ENCODE measurements at regions not wholly inside any gene's neighbourhood (a gene's known extent, or its start where the extent isn't known, plus 50 kb on each side); places are given as distances from the start of the nearest gene placed in this dataset.
"Not testable (repeated sequence)": the region's sequence is repeated elsewhere in the genome, so short reads cannot be mapped to it uniquely, and the experiment has no call there.

DNA sequence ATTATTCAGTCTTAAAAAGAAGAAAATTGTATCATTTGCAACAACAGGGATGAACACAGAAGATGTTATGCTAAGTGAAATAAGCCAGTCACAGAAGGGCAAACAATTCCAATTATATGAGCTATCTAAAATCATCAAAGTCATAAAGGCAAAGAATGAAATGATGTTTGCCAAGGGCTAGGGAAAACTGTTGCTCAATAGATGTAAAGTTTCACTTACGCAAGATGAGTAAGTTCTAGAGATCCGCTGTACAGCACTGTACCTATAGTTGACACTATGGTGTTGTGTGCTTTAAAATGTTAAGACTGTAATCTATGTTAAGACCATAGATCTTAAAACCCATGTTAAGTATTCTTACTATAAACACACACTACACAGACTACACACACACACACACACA is 904.6 kb upstream of the LRRN3 start:
- DNase-seq (ENCODE audit: low read depth in 2 of 3, low spot score in 2 of 3), result no peak

DNA sequence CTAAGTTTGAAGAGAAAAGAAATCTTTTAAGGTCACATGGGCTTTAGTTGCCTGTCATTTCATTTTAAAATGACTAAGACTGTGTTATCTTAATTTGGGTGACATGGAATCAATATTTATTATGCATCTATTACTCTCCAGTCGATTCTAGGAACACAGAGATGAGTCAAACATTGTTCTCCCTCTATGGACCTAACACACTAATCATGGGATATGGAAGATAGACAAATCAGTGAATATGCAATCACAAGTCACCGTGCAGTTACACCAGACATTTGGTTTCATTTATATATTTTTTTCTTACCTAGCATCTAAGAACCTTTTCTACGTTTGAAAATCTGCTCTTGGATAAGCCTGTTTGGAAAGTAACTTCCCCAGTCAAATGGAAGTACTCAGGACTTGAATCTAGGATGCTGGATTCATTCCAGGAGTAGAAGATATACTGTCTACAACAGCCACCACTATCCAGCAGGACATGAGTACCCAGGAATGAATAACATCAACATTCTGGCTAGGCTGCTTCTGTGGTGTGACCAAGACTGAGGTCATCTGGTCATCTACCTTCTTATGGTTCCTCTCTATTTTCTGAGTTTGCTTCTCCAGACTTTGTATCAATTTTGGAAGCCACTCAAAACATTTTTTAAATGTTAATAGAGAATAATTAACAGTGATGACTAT is 902.9 kb upstream of the LRRN3 start:
- no peak for DNase-seq (ENCODE audit: low read depth in 2 of 3, low spot score in 2 of 3)

DNA sequence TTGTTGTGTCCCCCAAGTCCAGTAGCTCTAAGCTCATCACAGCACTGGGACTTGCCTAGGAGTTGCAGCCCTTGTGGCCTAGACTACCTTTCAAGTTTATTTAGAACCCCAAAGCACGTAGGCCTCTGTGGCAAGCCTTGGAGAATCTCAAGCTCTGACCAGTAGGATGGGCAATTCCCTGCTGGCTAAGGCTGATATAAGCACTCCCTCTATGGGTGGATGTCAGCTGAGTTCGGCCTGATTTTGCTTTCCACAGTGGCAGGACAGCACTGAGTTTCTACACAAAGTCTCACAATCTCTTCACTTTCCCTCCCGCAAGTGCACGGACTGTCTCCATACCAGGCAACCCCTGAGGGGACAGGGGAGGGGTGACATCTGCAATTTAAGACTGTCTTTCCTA is 886.4 kb upstream of the LRRN3 start:
- no peak for DNase-seq (ENCODE audit: low read depth in 2 of 3, low spot score in 2 of 3)

DNA sequence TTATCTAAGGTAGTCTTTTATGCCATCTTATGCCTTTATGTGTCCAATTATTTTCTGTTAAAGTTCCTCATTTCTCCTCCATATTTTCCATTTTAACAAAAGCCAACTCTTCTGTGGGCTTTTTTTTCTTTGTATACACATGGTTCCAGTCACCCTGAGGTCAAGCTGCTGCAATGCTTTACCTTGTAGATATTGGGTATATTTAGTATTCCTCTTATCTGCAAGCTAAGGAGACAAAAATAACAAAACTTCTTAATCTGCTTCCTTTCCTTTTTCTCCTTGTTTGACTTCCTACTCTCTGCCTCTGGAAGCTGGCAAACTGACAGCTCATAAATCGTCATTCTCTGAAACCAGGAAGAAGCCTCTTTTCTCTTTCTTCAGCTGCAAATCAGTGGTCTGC is 885.0 kb upstream of the LRRN3 start:
- DNase-seq (ENCODE audit: low read depth in 2 of 3, low spot score in 2 of 3), result no peak

DNA sequence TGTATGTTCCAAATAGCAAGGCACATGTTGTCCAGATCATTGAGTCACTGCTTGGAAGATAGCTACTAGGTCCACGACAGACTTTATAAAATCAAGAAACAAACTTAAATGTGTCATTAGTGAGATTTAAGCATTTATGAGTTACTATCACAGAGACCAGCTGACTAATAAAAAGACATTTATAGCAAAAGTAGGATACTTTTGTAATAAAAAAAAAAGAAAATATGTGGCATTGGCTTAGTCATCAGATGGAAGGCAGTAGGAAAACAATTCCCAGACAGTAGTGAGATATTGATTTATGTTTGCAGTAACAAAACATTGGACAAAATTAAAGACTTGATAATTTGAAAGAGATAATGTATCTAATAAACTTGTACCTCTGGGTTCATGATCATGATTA is 881.0 kb upstream of the LRRN3 start:
- no peak for DNase-seq (ENCODE audit: low read depth in 2 of 3, low spot score in 2 of 3)

DNA sequence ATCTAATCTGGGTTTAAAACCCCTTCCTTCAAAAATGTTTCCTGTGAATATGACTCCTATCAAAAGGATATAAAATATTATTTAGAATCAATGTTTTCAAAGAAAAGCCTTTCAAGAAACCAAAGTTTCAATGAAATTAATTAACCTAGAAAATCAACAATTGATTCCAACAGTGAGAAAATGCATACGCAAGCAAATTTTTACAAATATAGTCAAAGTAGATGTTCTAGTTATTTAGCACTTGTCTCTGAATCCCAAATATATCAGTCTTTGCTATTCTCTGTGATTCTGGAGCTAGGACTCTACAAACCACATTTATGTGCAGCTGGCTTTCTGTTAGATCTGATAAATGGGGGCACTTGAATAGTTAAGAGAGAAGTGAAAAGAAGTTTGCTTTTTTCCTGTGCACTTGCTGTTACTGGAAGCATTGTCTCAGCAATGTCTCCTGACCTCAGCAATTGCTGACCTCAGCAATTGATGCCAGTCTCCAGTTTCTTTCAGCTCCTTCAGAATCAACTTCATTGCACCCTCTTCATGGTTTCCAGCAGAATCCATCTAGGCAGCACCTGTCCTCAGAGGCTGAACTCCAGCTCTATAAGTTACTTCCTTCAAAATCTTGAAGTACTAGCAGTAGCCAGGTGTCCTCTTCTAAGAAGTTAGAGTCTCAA is 879.9 kb upstream of the LRRN3 start:
- no peak for DNase-seq (ENCODE audit: low read depth in 2 of 3, low spot score in 2 of 3)

DNA sequence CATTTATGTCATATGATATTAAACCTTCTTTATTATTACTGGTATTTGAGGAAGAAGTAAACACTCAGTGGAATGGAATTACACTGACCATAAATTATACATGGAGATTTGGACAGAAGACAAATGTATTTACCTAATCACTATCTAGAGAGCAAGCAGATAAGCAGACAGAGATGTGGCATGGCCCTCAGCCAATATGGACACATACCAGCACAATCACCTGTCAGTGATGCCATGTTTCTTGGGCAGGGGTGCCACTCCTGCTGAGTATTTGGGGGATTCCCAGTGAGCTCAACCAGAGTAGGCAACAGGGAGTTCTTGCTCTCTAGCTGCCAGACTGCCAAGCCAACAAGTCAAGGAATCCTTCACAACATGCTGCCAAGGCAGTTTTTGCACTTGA is 866.3 kb upstream of the LRRN3 start:
- DNase-seq (ENCODE audit: low read depth in 2 of 3, low spot score in 2 of 3), result no peak

DNA sequence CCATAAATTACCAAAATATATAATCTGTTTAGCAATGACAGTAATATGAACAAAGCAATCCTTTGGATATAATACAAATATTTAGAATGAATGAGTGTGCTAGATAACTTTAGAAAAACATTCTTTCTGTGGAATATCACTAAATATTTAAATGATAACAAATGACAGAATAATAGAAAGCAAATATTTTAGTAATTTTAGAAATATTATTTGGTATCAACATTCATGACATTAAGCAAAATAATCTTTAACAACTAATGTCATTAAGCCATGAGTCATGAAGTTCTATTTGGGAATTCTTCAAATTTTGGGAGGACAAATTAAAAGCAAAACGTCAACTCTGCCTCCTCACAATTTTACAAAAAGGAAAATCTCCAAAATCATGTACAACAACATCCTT is 844.8 kb upstream of the LRRN3 start:
- DNase-seq (ENCODE audit: low read depth in 2 of 3, low spot score in 2 of 3), result no peak

DNA sequence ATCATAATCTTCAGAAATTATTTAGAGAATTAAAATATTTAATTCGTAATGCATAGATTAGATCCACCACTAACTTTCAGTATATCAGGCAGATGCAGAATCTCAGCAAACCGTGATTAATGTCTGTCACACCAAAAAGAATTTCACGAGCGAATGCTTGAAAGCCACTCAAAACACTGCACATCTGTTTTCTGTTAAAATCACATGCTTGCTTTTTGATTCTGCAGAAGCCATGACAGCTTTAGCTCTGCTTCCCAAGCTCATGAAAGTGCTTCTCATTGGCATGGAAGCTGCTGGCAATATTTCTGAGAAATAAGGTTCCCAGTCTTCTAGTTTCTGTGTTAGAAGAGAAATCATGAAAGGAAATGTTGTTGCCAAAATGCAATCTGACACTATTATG is 837.8 kb upstream of the LRRN3 start:
- DNase-seq (ENCODE audit: low read depth in 2 of 3, low spot score in 2 of 3), result no peak

DNA sequence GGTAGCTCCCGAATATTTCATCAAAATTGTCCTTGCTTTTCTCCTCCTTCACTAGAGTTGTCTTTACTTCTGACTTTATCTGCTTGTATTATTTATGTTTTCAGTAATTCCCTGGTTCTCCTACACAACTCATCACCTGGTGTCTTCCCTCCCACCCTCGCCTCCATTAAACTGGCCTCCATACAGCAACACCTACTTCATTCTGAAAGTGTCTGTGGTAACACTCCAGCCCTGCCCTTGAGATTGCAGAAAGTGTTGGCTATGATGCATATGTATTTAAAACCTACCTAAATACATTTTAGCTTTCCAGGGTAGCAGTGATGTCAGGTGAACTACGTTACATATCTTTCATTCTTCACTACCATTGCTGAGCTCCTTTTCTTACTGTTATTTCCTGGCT is 833.3 kb upstream of the LRRN3 start:
- DNase-seq (ENCODE audit: low read depth in 2 of 3, low spot score in 2 of 3), result no peak

DNA sequence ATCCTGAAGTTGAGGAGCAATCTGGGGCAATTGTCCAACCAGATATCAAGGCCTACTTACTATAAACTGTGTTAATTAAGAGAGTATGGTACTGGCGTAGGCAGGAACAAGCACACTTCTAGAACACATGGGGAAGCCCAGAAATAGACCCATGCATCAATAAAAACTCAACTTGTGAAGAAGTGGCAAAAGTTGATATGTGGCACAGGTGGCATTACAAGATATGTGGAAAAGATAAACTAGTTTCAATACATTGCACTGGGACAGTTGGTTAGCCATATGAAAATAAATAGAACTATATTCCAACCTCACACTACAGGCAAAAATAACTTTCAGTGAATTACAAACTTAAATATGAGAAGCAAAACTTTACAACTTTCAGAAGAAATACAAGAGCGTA is 828.7 kb upstream of the LRRN3 start:
- DNase-seq (ENCODE audit: low read depth in 2 of 3, low spot score in 2 of 3), result no peak

DNA sequence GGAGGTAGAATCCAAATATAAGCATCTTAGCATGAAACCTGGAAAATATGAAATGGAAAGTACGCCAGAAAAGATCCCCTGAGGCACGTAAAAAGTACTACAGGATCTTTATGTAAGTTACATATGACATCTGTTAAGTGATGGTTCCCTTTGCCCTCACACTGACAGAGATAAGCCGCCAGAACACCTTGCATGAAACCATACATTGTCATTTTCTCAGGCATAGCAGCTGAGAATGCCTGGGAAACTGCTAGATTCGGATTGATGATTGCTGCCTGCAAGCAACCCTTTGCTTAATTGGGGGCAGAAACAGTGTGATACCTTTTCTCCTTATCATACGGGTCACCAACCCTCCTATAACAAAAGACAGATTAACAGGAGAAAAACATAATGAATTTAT is 826.6 kb upstream of the LRRN3 start:
- no peak for DNase-seq (ENCODE audit: low read depth in 2 of 3, low spot score in 2 of 3)

DNA sequence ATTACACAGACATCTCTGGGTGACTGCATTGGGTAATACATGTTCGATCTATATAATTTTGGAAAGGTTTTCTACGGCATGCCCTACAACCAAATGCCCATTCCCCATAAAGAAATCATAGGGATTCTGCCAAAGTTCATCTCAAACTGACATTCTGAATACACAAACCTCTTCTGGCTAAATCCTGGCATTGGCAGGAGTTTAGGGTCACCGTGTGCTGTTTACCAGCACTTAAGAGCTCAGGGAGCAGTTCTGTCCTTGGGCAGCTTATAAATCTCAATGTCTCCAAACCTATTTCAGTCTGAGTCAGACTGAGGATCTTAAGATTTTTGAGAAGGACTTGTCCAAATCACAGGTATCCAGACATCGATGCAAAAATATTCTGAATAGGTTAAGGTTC is 809.6 kb upstream of the LRRN3 start:
- DNase-seq (ENCODE audit: low read depth in 2 of 3, low spot score in 2 of 3), result no peak

DNA sequence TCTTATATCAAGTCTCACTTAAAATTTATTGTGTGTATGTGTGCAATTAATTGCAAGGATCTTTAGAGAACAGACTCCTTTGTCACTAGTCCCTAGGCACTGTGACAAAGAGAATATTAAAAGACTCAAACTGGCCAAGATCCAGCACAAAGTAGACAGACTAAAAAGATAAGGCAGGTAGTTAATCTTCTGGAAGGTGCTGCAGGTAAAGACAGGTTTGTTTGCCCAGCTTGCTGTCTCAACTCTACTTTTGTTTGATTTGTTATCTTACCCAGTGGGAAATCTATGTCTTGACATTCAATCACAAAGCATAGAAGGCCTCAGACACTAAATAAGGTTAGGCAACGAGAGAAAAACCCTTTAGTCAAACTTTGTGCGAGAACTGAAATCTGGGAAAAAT is 807.9 kb upstream of the LRRN3 start:
- no peak for DNase-seq (ENCODE audit: low read depth in 2 of 3, low spot score in 2 of 3)

DNA sequence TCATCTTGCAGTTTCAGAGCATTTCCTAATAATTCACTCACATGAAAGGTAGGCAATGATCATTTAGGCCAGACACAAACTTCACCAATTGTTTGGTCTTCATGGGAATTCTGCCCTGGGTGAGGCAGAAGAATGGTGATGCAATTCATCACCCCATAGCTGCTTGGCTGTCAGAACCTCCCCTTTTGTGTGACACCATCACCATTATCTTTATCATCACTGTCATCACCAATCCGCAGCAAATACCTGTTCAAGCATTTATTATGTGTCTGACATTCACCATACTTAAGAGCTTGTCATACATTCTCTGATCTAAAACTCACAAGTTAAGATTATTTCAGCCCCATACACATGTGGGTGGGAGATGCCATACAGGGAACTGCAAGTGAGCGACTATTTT is 799.5 kb upstream of the LRRN3 start:
- DNase-seq (ENCODE audit: low read depth in 2 of 3, low spot score in 2 of 3), result no peak

DNA sequence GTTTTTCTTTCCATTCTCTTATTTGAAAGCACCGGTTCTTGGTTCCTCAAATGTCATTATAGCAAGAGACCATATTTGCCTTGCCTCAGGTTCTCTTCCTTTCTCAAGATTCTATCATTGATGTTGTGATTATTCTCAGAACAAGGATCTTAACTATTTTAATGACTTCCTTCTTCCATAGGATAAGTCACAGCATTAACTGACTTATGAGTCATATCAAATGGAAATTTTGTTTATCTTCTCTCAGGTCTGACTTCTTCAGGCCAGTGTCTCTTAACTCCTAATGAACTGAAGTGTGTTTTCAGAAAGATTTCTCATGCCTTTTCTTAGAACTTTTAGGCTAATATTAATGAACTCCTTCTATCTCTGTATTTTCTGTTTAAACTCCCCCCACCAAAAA is 794.6 kb upstream of the LRRN3 start:
- no peak for DNase-seq (ENCODE audit: low read depth in 2 of 3, low spot score in 2 of 3)

DNA sequence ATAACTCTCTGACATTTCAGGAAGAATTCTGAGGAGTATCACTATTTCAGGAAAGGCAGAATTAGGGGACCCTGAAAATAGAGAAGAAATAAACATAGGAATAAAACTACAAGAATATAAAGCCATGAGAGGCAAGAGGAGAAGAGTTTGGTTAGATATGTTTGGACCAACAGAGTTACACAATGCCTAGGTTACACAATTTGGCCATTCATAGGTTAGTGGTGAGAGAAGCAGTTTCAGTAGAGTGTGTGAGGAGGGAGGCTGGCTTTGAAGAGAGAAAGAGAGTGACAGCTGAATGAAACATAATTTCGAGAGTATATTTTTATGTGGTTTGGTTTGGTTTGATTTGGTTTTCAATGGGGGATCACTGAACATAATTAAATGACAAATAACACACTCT is 783.2 kb upstream of the LRRN3 start:
- no peak for DNase-seq (ENCODE audit: low read depth in 2 of 3, low spot score in 2 of 3)

DNA sequence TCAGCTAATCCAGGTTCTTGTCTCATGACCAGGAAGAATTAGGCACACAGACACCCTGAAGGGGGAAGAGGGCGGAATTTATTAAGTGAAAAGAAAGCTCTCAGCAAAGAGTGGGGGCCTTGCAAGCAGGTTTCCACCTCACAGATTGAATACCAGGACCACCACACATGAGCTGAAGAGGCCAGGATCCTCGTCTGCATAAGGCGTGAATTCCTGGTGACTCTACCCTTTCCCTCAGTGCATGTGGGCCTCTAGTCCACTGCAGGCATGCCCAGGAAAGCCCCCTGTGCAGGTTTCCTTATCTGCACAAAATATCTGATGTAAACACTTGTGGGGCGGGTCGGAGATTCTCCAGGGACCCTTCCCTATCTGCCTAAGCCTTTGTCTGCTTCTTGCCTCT is 782.1 kb upstream of the LRRN3 start:
- DNase-seq (ENCODE audit: low read depth in 2 of 3, low spot score in 2 of 3), result no peak

DNA sequence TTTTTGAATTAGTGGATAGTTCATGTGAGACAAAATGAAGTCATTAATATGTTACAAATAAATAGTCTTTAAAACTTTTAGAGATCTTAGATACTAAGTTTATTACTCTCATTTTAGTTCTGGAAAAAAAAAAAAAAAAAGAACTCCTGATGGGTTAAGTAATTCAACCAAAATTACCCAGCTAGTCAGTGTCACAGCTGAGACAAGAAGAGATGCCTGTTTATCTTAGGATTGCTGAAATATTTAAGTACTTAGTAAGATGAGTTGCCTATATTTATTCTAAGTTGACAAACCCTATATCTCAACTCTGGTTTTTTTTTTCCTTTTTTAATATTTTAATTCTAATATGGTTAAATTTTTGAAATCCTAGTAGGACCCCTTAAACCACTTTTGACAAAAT is 781.0 kb upstream of the LRRN3 start:
- no peak for DNase-seq (ENCODE audit: low read depth in 2 of 3, low spot score in 2 of 3)

DNA sequence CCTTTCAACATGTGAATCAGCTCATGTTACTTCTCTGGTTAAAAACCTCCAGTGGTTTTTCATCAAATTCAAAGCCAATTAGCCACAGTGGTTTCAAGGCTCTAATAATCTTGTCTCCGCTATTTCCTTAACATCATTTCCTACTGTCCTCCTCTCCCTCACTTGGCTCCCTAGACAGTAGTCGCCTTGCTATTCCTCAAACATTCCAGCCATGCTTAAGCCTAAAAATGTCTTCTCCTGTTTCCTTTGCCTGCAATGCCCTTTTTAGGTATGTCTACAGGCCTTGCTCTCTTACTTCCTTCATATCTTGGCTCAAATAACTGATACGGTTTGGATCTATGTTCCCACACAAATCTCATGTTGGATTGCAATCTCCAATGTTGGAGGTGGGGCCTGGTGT is 779.4 kb upstream of the LRRN3 start:
- no peak for DNase-seq (ENCODE audit: low read depth in 2 of 3, low spot score in 2 of 3)

DNA sequence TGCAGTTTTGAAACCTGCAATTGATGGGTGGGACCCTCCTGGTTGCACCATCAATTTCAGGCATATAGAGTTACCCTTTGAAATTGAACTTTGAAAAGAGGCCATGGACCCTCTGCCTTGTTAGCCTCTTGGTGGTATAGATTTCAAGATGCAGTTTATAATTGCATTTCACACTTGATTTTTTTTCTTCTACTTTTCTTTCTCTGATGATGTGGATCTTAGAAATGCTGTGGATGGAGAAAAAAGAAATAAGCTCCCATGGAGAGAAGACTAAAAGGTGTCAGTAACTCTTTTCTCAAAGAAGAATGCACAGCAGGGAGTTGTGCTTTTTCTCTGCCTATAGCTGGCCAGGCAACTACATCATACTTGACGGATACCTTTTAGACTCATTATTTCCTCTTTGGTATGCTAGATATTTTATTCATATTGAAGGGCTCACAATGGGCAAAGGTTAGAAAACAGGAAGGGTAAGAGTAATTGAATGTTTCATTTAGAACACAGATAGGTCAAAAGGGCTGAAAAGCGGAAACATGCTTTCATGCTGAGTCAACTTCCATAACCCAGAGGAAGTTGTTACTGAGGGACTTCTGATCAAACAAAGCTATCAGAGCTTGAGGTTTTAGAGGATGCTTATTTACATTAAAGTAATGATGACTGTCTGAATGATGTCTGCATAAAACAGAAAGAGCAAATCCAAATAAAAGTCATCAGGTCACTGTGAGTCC is 773.2 kb upstream of the LRRN3 start:
- no peak for DNase-seq (ENCODE audit: low read depth in 2 of 3, low spot score in 2 of 3)

DNA sequence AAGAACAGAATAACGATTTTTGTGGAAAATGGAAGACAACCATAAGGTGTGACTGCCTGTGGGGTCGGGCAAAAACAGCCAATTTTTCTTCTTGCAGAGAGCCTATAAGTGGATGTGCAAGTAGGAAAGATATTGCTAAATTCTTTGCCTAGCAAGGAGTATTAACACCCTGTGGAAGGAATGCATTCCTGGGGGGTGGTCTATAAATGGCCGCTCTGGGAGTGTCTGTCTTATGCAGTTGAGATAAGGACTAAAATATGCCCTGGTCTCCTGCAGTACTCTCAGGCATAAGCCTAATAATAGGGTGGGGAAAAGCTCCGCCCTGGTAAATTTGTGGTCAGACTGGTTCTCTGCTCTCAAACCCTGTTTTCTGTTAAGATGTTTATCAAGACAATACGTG is 770.6 kb upstream of the LRRN3 start:
- DNase-seq (ENCODE audit: low read depth in 2 of 3, low spot score in 2 of 3), result not testable (repeated sequence)
